HG03095 (cell line): ENCODE measurements at regions not wholly inside any gene's neighbourhood (a gene's known extent, or its start where the extent isn't known, plus 50 kb on each side); places are given as distances from the start of the nearest gene placed in this dataset.
"Not testable (repeated sequence)": the region's sequence is repeated elsewhere in the genome, so short reads cannot be mapped to it uniquely, and the experiment has no call there.

Source experiments
- ATAC-seq: cut with Tn5 transposase; IDR thresholded peaks from one replicate; pipeline ENCODE4 v1.9.1; 2021; ENCODE audit warnings: moderate library complexity; ENCODE audit not compliant: unreplicated experiment

- ATAC-seq: no peak
Observed at GRCh38 chr6:6474170-6474920, 114.2 kb upstream of the LY86 start.

- no peak for ATAC-seq
Observed at GRCh38 chr6:6479785-6480184, 108.7 kb upstream of the LY86 start.

GRCh38 chr6:6482256-6482655, 106.3 kb upstream of the LY86 start:
- no peak for ATAC-seq

GRCh38 chr6:6483168-6483567, 105.4 kb upstream of the LY86 start:
- no peak for ATAC-seq

GRCh38 chr6:6483733-6484132, 104.8 kb upstream of the LY86 start:
- ATAC-seq: no peak

- no peak for ATAC-seq
Observed at GRCh38 chr6:6484681-6485080, 103.8 kb upstream of the LY86 start.

GRCh38 chr6:6486595-6486994, 101.9 kb upstream of the LY86 start:
- no peak for ATAC-seq

GRCh38 chr6:6491761-6492160, 96.8 kb upstream of the LY86 start:
- ATAC-seq: no peak

- no peak for ATAC-seq
Observed at GRCh38 chr6:6492675-6493074, 95.8 kb upstream of the LY86 start.

- not testable (repeated sequence) for ATAC-seq
Observed at GRCh38 chr6:6494139-6494538, 94.4 kb upstream of the LY86 start.

GRCh38 chr6:6494677-6495076, 93.8 kb upstream of the LY86 start:
- no peak for ATAC-seq

- no peak for ATAC-seq
Observed at GRCh38 chr6:6495851-6496250, 92.7 kb upstream of the LY86 start.

GRCh38 chr6:6497541-6497940, 91.0 kb upstream of the LY86 start:
- ATAC-seq: no peak

- no peak for ATAC-seq
Observed at GRCh38 chr6:6497976-6498375, 90.5 kb upstream of the LY86 start.

GRCh38 chr6:6503191-6503590, 85.3 kb upstream of the LY86 start:
- no peak for ATAC-seq

- ATAC-seq: no peak
Observed at GRCh38 chr6:6505111-6505510, 83.4 kb upstream of the LY86 start.

- no peak for ATAC-seq
Observed at GRCh38 chr6:6508643-6509042, 79.9 kb upstream of the LY86 start.

GRCh38 chr6:6509284-6509683, 79.2 kb upstream of the LY86 start:
- ATAC-seq: no peak

- ATAC-seq: no peak
Observed at GRCh38 chr6:6512711-6513110, 75.8 kb upstream of the LY86 start.

GRCh38 chr6:6515691-6516607, 72.6 kb upstream of the LY86 start:
- ATAC-seq: no peak

- ATAC-seq: no peak
Observed at GRCh38 chr6:6516666-6517458, 71.7 kb upstream of the LY86 start.
